ENCODE measurements at regions not wholly inside any gene's neighbourhood (a gene's known extent, or its start where the extent isn't known, plus 50 kb on each side); places are given as distances from the start of the nearest gene placed in this dataset.
A peak's percentile ranks its signal among the peaks of the same experiment; 100 is the strongest.

DNA sequence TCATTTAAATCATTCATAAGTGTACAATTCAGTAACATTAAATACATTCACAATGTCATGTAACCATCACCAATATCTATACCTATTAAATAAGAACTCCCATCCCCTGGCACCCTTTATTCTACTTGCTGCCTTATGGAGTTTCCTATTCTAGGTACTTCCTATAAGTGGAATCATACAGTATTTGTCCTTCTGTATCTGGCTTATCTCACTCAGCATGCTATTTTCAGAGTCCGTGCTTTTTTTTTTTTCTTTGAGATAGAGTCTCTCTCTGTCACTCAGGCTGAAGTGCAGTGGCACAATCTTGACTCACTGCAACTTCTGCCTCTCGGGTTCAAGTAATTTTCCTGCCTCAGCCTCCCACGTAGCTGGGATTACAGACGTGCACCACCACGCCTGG, 67.9 kb upstream of the STOX2 start (continued):
- TF ChIP-seq, protein P1, sequence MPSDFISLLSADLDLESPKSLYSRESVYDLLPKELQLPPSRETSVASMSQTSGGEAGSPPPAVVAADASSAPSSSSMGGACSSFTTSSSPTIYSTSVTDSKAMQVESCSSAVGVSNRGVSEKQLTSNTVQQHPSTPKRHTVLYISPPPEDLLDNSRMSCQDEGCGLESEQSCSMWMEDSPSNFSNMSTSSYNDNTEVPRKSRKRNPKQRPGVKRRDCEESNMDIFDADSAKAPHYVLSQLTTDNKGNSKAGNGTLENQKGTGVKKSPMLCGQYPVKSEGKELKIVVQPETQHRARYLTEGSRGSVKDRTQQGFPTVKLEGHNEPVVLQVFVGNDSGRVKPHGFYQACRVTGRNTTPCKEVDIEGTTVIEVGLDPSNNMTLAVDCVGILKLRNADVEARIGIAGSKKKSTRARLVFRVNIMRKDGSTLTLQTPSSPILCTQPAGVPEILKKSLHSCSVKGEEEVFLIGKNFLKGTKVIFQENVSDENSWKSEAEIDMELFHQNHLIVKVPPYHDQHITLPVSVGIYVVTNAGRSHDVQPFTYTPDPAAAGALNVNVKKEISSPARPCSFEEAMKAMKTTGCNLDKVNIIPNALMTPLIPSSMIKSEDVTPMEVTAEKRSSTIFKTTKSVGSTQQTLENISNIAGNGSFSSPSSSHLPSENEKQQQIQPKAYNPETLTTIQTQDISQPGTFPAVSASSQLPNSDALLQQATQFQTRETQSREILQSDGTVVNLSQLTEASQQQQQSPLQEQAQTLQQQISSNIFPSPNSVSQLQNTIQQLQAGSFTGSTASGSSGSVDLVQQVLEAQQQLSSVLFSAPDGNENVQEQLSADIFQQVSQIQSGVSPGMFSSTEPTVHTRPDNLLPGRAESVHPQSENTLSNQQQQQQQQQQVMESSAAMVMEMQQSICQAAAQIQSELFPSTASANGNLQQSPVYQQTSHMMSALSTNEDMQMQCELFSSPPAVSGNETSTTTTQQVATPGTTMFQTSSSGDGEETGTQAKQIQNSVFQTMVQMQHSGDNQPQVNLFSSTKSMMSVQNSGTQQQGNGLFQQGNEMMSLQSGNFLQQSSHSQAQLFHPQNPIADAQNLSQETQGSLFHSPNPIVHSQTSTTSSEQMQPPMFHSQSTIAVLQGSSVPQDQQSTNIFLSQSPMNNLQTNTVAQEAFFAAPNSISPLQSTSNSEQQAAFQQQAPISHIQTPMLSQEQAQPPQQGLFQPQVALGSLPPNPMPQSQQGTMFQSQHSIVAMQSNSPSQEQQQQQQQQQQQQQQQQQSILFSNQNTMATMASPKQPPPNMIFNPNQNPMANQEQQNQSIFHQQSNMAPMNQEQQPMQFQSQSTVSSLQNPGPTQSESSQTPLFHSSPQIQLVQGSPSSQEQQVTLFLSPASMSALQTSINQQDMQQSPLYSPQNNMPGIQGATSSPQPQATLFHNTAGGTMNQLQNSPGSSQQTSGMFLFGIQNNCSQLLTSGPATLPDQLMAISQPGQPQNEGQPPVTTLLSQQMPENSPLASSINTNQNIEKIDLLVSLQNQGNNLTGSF (CRISPR knock-in tag; IDR thresholded peaks at IDR 0.05) = no peak
- TF ChIP-seq NFKB2 (CRISPR knock-in tag; IDR thresholded peaks at IDR 0.05; ENCODE audit: borderline replicate concordance) (no peak), EED (CRISPR knock-in tag; IDR thresholded peaks at IDR 0.05) (no peak), XBP1 (CRISPR knock-in tag; IDR thresholded peaks at IDR 0.05) (no peak)
- TF ChIP-seq, protein P2, sequence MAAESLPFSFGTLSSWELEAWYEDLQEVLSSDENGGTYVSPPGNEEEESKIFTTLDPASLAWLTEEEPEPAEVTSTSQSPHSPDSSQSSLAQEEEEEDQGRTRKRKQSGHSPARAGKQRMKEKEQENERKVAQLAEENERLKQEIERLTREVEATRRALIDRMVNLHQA (CRISPR knock-in tag; IDR thresholded peaks at IDR 0.05) = no peak

DNA sequence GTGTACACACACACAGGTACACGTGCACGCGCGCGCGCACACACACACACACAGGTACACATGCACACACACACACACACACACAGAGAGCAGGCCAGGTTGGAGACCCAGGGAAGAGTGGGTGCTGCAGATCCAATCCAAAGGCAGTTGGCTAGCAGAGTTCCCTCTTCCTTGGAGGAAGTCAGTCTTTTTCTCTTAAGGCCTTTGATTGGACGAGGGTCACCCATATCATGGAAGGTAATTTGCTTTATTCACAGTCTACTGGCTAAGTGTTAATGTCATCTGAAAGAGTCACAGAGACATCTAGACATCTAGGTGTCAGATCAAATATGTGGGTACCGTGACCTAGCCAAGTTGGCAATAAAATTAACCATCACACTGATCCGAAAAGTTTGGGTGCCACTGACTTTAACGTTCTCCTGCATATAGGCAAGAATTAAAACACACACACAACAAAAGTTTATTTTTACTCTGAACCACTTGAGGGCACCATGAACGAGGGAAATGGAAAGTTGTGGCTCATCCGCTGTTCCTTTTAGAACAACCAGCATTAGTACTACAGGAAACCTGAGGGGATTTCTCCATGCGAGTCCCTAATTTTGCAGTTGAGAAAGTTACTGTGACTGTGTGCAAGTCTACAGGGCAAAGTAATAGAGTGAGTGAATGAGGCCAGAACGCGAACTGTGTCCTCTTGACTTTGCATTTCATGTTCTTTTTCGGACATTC, 66.0 kb upstream of the STOX2 start:
- TF ChIP-seq STAG1 (CRISPR knock-in tag; IDR thresholded peaks at IDR 0.05) (peak; percentile 65), CHD2 (IDR thresholded peaks at IDR 0.05; ENCODE audit: low read depth, low read length) (no peak)
- TF ChIP-seq, protein P3, sequence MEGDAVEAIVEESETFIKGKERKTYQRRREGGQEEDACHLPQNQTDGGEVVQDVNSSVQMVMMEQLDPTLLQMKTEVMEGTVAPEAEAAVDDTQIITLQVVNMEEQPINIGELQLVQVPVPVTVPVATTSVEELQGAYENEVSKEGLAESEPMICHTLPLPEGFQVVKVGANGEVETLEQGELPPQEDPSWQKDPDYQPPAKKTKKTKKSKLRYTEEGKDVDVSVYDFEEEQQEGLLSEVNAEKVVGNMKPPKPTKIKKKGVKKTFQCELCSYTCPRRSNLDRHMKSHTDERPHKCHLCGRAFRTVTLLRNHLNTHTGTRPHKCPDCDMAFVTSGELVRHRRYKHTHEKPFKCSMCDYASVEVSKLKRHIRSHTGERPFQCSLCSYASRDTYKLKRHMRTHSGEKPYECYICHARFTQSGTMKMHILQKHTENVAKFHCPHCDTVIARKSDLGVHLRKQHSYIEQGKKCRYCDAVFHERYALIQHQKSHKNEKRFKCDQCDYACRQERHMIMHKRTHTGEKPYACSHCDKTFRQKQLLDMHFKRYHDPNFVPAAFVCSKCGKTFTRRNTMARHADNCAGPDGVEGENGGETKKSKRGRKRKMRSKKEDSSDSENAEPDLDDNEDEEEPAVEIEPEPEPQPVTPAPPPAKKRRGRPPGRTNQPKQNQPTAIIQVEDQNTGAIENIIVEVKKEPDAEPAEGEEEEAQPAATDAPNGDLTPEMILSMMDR (CRISPR knock-in tag; IDR thresholded peaks at IDR 0.05) = peak; percentile 42
- Histone ChIP-seq H2AFZ (ENCODE audit: low read length) (no peak overlapping the region), H3K9ac (ENCODE audit: insufficient read depth, low read depth, low read length) (no peak overlapping the region), H3K27me3 (ENCODE audit: control insufficient read depth in 1 of 2, insufficient read depth in 2 of 2, low read length in 2 of 2) (no peaks in the 10 kb centered on the region), H3K27ac (ENCODE audit: extremely low read length, insufficient read depth, low read length) (no peak overlapping the region), H3K79me2 (ENCODE audit: insufficient read depth, low read length) (no peaks in the 10 kb centered on the region), H3K36me3 (replicated peaks in 1 of 2; ENCODE audit: control insufficient read depth in 1 of 2, insufficient read depth in 2 of 2, low read length in 2 of 2) (no peaks in the 10 kb centered on the region), H3K4me1 (ENCODE audit: insufficient read depth, low read length) (no peaks in the 10 kb centered on the region), H3K4me3 (replicated peaks in 1 of 3; ENCODE audit: insufficient read depth in 1 of 3, low read depth in 2 of 3, low read length in 3 of 3) (no peak overlapping the region), H3K9me3 (ENCODE audit: low read length) (no peaks in the 10 kb centered on the region), H4K20me1 (ENCODE audit: insufficient read depth, low read length) (no peaks in the 10 kb centered on the region; the same call in 1 of the 2 replicates), H3K4me2 (ENCODE audit: low read depth, low read length) (no peak overlapping the region)
- in situ Hi-C loops (cut with HindIII; ENCODE audit: extremely low pct_ligation_motif_present, low pct_unique_long_range_greater_than_20kb) = no loop called here
- no TSS peak for BruUV-seq (replicated peaks)
- FAIRE-seq = no peak
- POLR2A ChIA-PET = no interaction called here
- DNase-seq (ENCODE audit: low spot score) = no peak
- CTCF ChIA-PET (ENCODE audit: low intra/inter-chr PET ratio, low total read pairs) = interaction anchor here (0.9 to 4.6 kb wide), 3 partner anchors 324 to 329 kb away, joined by 3 to 60 read pairs (median 54); no protein-coding TSS in a partner anchor
- WGBS (ENCODE audit: low lambda C conversion rate) = 57% methylated on average over 16 of the region's 16 CpGs
- ATAC-seq = no peak
- intact Hi-C loops (cut with micrococcal nuclease; ENCODE audit: unreplicated experiment) = no loop called here

All from HepG2 (cell line).